GM21619 (cell line): ENCODE measurements at regions not wholly inside any gene's neighbourhood (a gene's known extent, or its start where the extent isn't known, plus 50 kb on each side); places are given as distances from the start of the nearest gene placed in this dataset.
"Not testable (repeated sequence)": the region's sequence is repeated elsewhere in the genome, so short reads cannot be mapped to it uniquely, and the experiment has no call there.

Experiments
- ATAC-seq: cut with Tn5 transposase; IDR thresholded peaks from one replicate; pipeline ENCODE4 v1.9.1; 2021; ENCODE audit not compliant: unreplicated experiment

DNA sequence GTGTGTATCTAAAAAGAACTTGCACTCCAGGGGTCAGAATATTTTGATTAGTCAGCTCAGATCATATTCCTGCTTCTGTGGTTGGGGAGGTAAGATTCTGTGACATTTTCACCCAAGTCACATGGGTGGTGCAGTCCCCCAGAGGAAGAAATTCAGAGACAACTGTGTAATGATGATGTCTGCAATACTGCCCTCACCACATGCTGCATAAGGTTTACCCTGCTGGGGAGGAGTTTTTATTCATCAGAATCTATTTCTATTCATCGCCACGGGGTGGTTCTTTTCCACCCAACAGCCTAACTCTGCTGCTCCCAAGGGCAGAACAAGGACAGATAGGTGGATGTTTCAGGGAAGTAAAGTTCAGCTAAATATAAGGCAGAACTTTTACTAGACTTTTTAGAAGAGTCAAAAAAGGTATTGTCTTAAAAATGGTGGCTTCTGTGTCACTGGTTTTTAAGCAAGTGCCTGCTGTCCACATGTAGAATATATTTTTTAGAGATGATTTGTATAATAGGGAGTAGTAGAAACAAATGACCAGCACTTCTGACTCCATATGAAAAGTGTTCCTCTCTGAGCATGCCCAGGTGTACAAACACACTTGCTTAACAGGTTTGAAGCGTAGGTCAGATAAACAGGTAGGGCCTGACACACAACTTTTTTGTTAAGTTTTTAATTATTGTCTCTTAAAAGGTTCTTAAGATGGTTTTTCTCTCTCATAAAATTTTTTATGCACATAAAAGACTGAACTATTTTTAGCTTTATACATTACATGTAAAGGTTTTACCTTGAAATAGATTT, 352.7 kb downstream of the LRRC70 start:
- ATAC-seq, result no peak

DNA sequence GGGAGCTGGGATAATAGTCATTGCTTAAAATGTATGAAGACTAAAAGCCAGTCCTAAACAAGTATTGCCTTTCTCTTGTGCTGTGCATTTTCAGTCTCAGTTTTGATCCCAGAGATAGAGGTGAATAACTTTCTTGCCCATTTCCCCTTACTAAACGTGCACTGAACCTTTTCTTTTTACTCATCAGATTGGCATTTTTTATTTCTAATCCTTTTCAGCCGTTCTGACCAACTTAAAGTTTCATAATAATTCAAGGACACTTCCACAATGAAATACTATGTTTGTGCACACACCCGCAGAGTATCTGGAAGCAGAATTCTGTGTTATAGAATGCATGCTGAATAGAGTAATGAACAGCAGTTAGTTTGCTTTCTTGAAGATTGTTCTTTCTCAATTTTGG, 343.6 kb downstream of the LRRC70 start:
- ATAC-seq, result no peak

- ATAC-seq, result no peak
These were observed 342.2 kb downstream of the LRRC70 start for GRCh38 chr5:62920856-62921255.

DNA sequence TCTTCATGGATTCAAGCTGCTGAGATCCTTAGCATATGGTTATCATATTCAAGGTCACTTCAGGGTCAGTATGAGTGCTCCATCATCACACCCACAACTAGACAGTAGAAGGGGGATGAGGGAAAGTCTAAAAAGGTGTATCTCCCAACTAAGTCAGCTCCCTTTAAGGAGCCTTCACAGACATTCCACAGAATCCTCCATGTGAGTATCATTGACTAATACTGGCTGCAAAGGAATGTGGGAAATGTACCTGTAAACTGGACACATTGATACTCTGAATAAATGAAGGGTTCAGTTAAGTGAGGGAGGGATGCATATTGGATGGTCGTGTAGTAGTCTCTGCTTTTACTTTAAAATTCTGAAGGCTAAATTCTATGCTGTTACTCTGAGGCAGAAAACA, 330.7 kb downstream of the LRRC70 start:
- ATAC-seq, result no peak

DNA sequence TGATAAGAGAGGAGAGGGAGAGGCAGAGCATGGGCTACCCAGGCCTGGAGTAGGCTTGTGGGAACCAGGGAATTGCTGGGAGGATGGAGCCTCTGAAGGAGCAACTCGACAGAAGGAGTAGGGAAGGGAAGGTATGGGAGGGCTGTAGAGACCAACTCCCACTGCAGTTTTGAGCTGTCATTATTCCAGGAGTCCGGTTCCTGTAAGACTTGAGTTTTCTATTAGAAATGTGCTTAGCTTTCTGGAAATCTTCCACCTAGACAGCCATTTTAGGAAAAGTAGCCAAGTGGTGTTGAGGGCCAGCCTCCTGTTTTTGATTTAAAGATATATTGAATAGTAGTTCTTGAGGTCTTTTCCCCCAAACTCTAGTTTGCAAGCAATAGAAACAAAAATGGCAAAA, 323.5 kb downstream of the LRRC70 start:
- no peak for ATAC-seq

GRCh38 chr5:62900976-62901375, 322.4 kb downstream of the LRRC70 start:
- no peak for ATAC-seq

GRCh38 chr5:62896121-62896893, 317.7 kb downstream of the LRRC70 start:
- no peak for ATAC-seq

DNA sequence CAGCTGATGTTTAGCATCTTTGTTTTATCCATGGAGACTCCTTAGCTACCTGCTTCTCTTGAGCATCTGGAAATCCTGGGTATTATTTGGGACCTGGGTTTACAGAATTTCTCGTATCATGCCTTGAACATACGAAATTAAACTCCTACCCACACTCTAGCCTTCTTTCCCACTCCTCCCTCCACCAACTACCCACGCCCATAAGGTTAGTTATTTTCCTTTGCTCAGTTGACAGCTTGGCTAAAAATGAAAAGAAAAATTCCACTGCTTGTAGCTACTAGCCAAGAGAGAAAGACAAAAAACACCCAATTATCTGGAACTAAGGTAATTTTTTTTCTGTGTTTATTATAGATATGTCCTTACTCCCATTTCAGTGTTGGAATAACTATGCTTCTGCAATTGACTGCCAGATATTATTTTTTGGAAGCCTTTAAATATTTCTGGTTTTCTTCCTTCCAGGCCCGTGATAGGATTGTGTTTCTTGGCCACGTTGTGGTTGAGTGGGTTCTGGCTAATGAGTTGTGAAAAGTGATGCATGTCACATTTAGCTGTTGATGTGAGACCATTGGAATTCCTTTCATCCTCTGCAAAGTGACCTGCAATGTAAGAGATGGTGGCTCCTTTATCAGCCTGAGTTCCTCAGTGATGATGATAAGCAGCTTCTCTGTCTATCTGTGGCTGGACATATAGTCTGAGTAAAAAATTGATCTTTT, 308.1 kb downstream of the LRRC70 start:
- no peak for ATAC-seq

DNA sequence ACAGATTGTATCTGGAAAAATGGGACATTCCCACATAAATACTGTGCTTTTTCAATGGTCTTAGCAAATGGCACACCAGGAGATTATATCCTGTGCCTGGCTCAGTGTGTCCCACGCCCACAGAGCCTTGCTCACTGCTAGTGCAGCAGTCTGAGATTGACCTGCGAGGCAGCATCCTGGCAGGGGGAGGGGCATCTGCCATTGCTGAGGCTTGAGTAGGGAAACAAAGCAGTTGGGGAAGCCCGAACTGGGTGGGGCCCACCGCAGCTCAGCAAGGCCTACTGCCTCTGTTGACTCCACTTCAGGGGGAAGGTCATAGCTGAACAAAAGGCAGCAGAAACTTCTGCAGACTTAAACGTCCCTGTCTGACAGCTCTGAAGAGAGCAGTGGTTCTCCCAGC, 258.7 kb downstream of the LRRC70 start:
- not testable (repeated sequence) for ATAC-seq

DNA sequence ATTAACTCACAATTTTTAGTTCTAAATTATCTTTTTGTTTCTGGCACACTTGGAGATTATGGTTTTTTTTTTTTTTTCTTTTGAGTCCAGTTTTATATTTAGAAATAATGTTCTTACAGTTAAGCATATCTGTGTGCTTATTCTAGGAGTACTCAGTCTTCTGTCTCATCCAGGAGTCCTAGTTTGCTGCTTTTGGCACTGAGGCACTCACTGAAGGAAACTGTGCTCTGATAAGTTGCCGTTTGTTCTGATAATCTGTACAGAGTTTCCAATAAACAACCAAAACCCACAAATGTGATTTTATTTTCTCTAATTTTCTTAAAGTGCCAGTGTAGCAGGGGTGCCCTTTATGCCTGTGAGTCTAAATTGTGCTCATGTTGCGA, 251.0 kb downstream of the LRRC70 start:
- ATAC-seq, result no peak

DNA sequence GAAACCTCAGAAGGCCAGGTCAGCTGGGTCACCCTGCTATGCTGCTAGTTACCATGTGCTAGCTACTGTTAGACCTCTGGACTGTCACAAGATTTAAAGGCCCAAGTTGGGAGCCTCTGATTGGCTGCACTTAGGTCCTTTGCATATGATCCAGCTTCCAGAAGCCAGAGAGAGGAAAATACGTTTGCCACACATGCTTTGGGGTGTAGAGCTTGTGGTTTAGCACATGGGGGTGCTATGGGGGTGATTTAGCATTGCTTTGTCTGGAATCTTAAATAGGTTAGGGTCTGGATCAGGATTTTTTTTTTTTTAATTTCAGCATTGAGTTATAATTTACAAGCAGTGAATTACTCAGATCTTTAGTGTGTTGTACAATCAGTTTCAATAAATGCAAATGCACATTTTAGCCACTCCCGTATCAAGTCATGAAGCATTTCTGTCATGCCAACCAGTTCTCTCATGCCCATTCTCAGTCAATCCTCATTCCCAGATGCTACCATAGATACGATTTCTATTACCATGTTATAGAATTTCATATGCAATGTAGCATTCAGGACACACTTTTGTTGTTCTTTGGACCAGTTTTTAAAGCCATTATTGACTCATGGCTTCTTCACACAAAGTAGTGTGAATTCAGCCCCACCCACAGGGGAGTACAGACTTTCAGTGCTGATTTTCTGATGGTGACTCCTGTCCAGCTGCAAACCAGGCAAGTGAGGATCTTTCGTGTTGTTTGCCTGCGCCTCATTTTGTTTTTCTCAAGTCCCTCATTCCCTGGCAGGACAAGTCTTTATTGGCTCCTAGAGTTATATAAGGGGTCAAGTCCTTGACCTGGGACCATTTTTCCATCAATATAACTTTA, 250.4 kb downstream of the LRRC70 start:
- no peak for ATAC-seq

DNA sequence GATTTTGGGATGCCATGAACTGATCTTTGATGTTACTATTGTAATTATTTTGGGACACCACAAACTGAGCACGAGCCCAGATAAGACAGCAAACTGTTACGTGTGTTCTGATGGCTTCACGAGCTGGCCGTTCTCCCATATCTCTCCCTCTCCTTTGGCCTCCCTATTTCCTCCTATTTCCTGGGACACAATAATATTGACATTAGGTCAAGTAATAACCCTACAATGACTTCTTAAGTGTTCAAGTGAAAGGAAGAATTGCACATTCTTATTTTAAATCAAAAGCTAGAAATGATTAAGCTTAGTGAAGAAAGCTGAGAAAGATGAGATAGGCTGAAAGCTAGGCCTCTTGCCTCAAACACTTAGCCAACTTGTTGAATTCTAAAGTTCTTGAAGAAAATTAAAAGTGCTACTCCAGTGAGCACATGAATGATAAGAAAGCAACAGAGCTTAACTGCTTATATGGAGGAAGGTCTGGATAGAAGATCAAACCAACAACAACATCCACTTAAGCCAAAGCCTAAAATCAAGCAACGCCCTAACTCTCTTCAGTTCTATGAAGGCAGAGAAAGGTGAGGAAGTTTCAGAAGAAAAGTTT, 247.1 kb downstream of the LRRC70 start:
- ATAC-seq, result no peak

GRCh38 chr5:62824936-62825335, 246.3 kb downstream of the LRRC70 start:
- ATAC-seq, result no peak

DNA sequence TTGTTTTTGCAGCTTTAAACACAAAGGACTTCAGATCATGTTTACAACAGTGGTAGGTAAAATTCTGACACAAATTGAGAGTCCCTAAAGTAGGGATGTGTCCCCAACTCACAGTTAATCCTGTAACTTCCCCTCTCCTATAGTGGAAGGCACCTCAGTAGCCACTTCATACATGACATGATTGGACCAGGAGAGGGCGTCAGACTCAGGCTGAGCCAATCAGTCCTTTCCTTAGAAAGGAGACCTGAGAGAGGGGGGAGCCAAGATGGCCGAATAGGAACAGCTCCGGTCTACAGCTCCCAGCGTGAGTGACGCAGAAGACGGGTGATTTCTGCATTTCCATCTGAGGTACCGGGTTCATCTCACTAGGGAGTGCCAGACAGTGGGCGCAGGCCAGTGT, 238.4 kb downstream of the LRRC70 start:
- ATAC-seq, result not testable (repeated sequence)

- no peak for ATAC-seq
These were observed 236.4 kb downstream of the LRRC70 start for GRCh38 chr5:62814991-62815390.

GRCh38 chr5:62812621-62813255, 234.1 kb downstream of the LRRC70 start:
- ATAC-seq, result no peak

DNA sequence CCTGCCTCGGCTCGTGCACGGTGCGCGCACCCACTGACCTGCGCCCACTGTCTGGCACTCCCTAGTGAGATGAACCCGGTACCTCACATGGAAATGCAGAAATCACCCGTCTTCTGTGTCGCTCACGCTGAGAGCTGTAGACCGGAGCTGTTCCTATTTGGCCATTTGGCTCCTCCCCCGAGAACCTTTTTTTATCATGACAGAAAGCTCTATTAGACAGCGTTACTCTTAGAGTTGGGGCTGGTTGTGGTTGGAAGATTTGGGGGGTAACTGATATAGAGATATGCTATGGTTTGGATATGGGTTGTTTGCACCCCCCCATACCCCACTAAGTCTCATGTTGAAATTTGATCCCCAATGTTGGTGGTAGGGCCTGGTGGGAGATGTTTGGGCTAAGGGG, 226.2 kb downstream of the LRRC70 start:
- ATAC-seq, result not testable (repeated sequence)

- ATAC-seq, result no peak
These were observed 217.3 kb downstream of the LRRC70 start for GRCh38 chr5:62795926-62796325.

DNA sequence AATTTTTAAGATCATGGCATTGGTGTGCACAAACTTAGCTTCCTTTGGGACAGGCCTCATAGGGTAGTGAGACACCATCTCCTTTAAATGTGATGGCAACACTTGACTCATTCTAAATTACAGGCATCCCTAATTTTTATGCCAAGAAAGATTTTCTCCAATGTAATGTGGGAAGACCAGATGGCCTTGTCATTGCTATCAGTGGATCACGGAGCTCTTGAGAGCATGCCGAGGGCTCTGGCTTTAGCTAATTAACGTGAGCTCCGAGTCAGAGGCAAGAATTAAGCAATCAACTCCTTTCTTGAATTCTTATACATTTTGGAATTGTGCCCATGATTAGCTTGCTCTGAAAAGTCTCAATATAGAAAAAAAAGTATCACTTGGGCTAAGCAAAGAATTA, 215.8 kb downstream of the LRRC70 start:
- ATAC-seq, result no peak

DNA sequence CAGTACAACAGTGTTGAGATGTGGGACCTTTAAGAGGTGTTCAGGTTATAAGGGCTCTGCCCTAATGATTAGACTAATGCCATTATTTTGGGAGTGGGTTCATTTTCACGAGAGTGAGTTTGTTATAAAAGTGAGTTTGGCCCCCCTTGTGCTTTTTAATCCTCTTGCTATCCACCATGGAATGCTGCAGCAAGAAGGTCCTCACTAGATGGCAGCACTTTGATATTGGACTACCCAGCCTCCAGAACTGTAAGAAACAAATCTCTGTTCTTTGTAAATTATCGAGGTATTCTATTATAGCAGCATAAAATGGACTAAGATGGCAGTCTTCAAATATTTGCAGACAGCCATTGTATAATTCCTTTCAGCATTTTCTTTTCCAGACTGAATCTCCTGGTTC, 212.4 kb downstream of the LRRC70 start:
- no peak for ATAC-seq
